HG03159 (cell line): ENCODE measurements at regions not wholly inside any gene's neighbourhood (a gene's known extent, or its start where the extent isn't known, plus 50 kb on each side); places are given as distances from the start of the nearest gene placed in this dataset.
"Not testable (repeated sequence)": the region's sequence is repeated elsewhere in the genome, so short reads cannot be mapped to it uniquely, and the experiment has no call there.

Source experiments
- ATAC-seq: cut with Tn5 transposase; IDR thresholded peaks from one replicate; pipeline ENCODE4 v1.9.1; 2021; ENCODE audit warnings: mild to moderate bottlenecking, moderate library complexity; ENCODE audit not compliant: unreplicated experiment

DNA sequence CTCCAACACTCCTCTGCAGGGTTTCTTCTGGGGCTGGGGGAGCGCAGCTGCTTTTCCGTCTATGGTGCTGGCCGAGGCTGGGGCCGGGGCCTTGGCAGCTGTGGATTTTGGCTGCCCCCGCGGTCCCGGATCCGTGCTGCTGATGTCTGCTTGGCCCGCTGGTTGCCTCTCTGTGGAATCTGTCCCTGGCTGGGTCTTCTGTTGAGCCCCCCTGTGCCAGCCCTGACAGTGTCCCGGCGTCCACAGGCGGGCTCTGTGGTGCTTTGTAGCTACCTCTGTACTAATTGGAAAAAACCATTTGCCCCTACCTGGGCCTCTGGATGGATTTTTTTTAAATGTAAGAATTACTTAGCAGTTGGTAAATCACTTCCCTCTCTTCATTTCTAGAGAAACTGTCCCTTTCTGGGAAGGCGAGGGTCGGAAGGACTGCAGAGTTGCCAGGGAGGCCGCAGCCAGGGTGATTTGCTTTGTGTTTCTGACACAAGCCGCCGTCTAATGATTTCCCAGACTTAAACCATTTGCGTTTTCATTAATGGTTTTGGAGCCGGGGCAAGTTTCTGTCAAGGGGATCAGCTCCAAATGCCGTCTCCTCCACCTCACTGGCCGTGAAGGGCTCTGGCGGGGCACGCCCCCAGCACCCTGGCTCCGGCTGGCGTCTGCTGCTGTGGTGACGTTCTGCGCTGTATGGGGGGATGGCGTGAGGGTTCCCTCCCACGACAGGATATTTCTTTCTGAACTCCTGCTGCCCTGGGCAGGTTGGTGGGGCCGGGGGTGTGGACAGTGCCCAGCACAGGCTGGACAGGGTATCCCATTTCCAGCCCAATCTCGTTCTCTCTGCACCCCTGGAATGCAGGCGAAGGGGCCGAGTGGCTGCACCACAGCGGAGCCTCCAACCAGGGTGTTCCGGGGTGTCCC, 201.7 kb downstream of the LAT start:
- ATAC-seq = not testable (repeated sequence)

DNA sequence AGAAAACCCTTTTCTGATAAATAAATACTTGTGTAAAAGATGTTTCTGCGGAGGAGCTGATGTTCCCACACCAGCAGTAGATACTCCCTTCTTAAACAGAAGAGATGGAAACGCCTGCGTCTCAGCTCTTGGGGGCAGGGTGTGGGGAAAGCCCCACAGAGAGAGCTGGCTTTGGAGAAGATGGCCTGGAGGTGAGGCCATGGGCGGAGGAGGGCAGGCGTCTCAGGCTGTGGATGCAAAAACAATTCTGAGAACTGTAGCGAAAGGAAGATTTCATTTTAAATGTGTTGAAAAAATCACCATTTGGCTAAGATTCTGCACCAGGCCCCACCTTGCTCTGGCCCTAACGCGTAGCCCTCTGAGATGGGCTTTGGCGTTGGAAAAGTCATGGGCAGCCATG, 201.0 kb downstream of the LAT start:
- not testable (repeated sequence) for ATAC-seq

DNA sequence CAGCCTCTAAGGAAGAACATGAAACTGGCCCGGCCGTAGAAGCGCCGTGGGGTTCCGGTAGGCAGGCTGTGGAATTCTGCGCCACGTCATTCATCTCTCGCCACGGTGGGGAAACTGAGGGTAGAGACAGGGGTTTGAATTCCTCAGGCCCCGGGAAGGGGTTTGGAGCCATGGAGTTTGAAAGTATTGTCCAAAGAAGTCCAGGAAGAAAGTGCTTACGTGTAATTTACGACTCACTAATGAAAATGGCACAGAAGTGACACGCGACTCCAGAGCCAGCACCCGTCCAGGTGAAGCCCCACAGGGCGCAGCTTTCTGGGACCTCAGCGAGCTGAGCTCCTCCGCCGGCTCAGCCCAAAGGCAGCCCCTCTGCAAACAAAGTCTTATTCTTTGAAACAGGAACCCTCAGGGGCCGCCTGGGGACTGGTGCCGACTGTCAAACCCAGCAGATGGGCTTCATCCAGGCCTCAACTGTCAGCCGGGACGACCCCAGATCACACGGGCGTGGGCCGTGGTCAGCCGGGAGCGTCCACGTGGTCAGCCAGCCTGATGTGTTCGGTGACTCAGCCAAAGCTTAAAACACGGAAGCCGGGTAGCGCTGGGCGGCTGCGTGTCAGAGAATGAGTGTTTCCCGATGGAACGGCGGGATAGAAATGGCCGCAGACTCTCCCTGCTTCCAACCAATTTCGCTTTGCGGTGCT, 200.0 kb downstream of the LAT start:
- ATAC-seq = not testable (repeated sequence)

- not testable (repeated sequence) for ATAC-seq
Observed at GRCh38 chr16:29182940-29183868, 198.4 kb downstream of the LAT start.

DNA sequence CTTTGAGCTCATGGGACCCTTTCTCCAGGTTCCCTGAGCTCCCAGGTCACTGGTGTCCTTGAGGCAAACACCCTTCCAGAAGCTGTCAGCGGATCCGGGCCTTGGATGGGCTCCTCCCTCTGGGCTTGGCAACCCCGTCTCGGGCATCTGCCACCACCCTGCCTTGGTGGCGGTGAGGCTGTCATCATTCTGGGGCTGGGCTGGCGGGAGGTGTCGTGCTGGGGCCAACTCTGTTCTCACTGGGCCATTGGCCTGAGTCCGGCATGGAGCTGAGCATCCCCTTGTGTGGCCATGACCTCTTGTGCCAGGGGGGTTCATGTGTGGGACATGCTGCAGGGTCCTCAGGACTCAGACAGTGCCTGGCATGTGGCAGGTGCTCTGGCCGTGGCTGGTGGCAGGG, 197.6 kb downstream of the LAT start:
- no peak for ATAC-seq

DNA sequence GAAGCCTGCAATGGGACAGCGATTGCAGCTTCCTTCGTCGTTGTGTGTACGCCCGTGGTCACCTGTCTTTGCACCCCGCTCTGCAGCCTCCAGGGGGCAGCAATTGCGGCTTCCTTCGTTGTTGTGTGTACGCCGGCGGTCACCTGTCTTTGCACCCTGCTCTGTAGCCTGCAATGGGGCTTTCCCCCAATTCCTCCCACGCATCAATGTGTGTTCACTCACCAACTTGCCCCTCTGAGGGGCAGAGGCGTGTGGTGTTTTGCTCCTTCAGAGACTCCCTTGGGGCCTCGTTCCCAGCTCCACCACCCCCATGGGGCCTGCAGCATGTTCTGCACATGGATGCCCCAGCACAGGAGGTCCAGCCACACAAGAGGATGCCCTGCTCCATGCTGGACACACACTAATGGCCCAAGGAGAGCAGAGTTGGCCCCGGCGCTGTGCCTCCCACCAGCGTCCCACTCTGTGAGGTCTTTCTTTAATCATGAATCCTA, 197.1 kb downstream of the LAT start:
- ATAC-seq = not testable (repeated sequence)

GRCh38 chr16:29181254-29181780, 196.5 kb downstream of the LAT start:
- not testable (repeated sequence) for ATAC-seq

- not testable (repeated sequence) for ATAC-seq
Observed at GRCh38 chr16:29180206-29180600, 195.4 kb downstream of the LAT start.

DNA sequence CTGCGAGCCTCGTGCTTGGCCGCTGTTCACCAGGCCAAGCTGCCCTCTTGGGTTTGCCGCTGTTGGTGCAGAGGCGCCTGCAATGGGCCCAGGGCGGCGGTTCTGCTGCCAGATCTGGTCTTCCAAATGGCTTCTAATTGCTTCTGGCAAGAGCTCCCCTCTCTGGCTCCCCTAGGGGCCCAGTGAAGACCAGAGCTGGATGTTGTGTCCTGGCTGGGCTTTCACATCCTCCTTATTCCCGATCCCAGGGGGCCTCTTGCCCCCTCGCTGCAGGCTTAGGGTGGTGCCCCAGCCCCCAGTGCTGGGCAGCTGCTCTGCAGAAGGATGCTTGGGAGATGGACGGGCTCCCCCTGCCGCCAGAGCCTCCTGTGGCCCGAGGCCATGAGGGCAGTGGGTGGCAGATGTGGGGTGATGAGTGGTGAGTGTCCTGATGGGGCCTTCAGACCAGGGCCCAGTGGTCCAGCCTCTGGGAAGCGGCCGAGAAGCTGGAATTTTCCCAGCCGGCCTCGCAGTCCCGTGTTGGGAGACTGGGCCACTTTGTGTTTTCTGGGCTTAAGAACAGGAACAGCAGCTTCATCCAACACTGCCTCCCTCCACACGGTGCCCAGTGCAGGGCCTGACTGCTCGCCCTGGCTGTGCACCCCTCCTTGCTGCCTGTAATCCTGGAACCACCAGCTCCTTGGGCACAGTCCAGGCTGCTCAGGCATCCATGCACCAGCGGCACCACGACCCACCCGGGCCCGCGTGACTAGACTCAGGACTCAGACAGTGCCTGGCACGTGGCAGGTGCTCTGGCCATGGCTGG, 194.8 kb downstream of the LAT start:
- not testable (repeated sequence) for ATAC-seq

DNA sequence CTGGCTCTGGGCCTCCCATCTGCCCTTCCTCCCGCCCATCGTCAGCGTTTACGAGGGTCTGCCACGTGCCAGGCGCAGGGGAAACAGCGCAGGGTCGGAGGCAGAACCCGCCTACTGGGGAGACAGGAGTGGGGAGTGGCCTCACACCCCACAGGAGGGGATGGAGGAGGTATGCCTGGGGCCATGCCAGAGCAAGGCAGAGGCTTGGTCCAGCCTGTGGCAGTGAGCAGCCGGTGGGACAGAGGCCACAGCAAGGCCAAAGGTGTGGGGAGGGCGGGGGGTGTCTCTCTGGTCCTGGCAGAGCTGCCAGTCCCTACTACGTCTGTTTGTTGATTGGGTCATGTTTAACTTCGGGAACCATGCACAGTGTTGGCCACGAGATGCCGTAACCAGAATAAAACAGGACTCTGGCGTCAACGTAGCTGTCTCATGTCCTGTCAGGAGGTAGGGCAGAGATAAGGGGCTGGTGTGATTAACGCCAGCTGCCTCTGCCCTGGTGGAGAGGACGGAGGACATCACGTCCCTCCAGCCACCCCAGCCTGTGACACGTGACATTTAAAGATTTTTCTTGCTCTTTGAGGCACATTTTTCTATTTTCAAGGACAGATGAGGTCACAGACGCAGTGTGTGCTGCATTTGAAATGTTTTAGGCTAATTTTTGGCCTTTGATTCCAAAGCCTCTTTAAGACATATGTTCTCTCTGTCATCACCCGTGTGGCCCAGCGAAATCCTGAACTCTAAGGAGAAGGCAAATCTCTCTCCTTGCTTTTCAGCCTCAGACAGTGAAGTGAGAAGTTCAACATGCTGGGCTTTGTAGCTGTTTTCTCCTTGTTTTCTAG, 193.3 kb downstream of the LAT start:
- not testable (repeated sequence) for ATAC-seq

DNA sequence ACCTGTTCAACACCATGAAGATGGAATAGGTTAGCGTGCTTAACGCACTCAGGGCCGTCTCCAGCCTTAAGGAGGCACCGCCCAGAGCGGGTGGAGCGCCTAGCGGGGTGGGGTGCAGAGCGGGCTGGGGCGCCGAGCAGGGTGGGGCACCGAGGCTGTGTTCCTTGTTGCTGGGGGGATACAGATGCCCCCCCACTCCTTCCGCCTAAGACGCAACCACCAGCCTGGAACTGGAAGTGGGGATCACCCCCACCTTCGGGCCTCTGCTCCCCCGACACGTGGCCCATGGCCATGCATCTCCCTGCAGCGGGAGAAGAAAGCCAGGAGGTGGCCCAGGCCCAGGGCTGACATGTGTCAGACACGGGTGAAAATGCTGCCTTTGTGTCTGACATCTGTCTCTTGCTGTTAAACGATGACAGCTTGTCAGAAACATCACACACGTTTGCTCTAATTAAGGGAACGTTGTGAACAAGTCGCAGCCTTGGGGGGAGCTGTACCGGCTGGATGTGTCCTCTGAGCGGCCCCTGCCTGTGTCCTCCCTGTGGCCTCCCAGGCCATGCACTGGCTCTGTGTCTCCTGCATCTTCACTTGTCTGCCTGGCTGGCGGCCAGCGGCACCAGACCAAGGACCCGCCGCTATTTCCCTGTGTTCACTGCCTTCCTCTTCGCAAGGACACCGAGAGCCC, 192.5 kb downstream of the LAT start:
- not testable (repeated sequence) for ATAC-seq

DNA sequence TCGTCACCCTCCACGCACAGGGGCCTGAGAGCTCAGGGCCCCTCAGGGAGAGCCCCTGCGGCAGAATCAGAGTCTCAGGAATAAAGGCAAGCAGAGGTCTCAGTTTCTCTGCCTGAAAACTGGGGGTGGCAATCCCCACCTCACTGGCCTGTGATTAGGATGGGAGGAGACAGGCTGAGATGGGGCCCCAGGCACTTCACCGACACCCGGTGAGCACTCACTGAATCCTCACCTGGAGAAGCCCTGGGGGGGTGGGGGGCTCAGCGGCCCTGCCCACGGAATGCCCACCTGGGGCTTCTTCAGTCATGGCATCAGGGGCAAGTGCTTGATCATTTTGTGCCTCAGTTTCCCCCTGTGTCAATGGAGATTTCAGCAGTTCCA, 192.0 kb downstream of the LAT start:
- not testable (repeated sequence) for ATAC-seq

GRCh38 chr16:29176154-29176470, 191.3 kb downstream of the LAT start:
- ATAC-seq = not testable (repeated sequence)

- not testable (repeated sequence) for ATAC-seq
Observed at GRCh38 chr16:29175411-29176153, 190.7 kb downstream of the LAT start.

DNA sequence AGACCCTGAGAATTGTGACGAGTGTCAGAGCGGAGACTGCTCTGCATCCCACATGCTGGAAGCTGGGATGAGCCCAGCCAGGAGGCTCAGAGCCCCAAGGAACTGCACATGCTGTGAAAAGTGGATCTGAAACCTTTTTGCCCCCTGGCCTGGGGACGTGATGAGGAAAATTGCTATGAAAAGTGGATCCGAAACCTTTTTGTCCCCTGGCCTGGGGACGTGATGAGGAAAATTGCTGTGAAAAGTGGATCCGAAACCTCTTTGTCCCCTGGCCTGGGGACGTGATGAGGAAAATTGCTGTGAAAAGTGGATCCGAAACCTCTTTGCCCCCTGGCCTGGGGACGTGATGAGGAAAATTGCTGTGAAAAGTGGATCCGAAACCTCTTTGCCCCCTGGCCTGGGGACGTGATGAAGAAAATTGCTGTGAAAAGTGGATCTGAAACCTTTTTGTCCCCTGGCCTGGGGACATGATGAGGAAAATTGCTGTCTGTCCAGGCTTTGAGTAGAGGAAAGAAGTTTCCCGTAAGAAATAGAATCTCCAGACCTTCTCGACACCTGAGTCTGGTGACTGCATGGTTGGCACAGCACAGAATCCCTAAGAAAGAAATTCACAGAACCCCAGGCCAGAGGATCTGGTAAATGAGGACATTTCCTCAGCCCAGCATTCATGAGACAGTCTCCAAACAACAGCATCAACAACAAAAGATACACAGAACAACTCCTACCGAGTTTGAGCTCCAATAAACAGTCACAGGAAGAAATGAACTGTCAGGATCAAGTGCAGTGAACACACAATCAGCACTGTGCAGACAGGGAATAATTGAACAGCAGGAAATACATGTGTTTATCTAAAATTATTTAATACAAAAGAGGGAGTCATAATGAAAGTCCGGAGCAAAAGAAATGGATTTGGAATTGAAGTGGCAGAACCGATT, 188.8 kb downstream of the LAT start:
- not testable (repeated sequence) for ATAC-seq

DNA sequence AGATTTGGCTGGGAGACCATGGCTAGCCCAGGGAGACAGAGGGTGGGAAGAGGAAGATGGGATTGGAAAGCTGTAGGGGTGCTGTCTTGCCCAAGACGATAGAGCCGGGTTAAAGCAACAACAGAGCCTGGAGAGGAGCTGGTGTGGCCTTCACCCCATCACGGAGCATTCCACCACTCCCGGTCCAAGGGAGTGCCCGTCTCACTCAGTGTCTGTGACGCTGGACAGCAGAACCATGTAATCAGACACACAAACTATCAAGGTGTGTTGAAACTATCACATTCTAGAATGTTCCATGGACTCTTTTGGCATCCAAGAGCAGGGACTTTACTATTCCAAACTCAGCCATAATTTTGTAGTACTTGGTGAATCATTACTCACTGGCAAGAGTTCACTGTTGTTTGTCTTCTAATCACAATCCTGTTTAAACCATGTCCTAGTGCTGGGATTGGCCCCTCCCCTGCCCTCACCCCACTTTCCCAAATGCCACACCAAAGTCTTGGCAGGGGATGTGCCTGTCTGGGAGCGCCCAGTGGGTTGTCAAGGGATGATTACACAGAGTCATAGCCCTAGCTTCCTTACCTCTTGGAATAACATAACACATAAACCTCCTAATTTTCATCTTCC, 187.4 kb downstream of the LAT start:
- not testable (repeated sequence) for ATAC-seq
